Nephron progenitor cell (in vitro differentiated cells): ENCODE measurements at regions not wholly inside any gene's neighbourhood (a gene's known extent, or its start where the extent isn't known, plus 50 kb on each side); places are given as distances from the start of the nearest gene placed in this dataset.

Source experiments
- DNase-seq: peaks from one replicate; pipeline ENCODE4 v3.0.0; 2021
- H3K27ac Mint-ChIP-seq: 2 replicates; pipeline ENCODE4 v1.8.0; 2021; ENCODE audit warnings: mild to moderate bottlenecking, moderate library complexity, mixed read lengths
- H3K27me3 Mint-ChIP-seq: 2 replicates; pipeline ENCODE4 v1.8.0; 2021; ENCODE audit warnings: mild to moderate bottlenecking, low read depth, mixed read lengths; ENCODE audit not compliant: poor library complexity
- H3K36me3 Mint-ChIP-seq: 2 replicates; pipeline ENCODE4 v1.8.0; 2021; ENCODE audit warnings: low read depth, mixed read lengths
- H3K4me1 Mint-ChIP-seq: 2 replicates; pipeline ENCODE4 v1.8.0; 2021; ENCODE audit warnings: mixed read lengths
- H3K4me3 Mint-ChIP-seq: 2 replicates; pipeline ENCODE4 v1.8.0; 2021; ENCODE audit warnings: mild to moderate bottlenecking, moderate library complexity, mixed read lengths
- H3K9me3 Mint-ChIP-seq: 2 replicates; pipeline ENCODE4 v1.8.0; 2021; ENCODE audit warnings: mild to moderate bottlenecking, moderate library complexity, mixed read lengths
- TF ChIP-seq, protein P1 (sequence below): fragments of 200-600 bp; sonication (generic); IDR thresholded peaks from 2 replicates; pipeline ENCODE4 v1.5.0; 2021; ENCODE audit warnings: antibody characterized with exemption

DNA sequence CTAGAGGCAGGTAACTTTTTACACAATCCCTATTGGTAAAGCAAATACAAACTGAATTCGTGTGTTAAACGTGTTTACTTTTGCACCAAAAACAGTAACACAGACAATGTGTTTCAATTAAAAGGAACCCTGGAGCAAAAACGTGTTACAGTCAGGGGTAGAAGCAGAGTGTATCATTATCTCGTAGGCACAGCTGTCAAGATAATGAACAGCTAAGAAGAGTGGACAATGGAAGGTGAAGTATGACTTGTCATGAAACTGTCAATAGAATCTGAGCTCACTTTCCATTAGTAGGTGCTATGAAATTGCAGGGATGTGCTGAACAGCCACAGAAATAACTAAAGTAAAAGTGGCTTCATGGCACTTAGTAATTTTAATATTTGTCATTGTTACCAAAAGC lies 1229.8 kb upstream of the WWC1 start:
- no peaks in the 10 kb centered on the region for H3K36me3 Mint-ChIP-seq
- H3K9me3 Mint-ChIP-seq = no peaks in the 10 kb centered on the region

GRCh38 chr5:167063116-167063515 lies 1228.3 kb upstream of the WWC1 start:
- Mint-ChIP-seq H3K9me3 (no peaks in the 10 kb centered on the region), H3K27me3 (no peaks in the 10 kb centered on the region), H3K4me1 (peaks cover 16% of the 10 kb centered on the region), H3K4me3 (no peak overlapping the region), H3K27ac (no peak overlapping the region), H3K36me3 (no peaks in the 10 kb centered on the region)
- no peak for DNase-seq
- TF ChIP-seq, protein P1, sequence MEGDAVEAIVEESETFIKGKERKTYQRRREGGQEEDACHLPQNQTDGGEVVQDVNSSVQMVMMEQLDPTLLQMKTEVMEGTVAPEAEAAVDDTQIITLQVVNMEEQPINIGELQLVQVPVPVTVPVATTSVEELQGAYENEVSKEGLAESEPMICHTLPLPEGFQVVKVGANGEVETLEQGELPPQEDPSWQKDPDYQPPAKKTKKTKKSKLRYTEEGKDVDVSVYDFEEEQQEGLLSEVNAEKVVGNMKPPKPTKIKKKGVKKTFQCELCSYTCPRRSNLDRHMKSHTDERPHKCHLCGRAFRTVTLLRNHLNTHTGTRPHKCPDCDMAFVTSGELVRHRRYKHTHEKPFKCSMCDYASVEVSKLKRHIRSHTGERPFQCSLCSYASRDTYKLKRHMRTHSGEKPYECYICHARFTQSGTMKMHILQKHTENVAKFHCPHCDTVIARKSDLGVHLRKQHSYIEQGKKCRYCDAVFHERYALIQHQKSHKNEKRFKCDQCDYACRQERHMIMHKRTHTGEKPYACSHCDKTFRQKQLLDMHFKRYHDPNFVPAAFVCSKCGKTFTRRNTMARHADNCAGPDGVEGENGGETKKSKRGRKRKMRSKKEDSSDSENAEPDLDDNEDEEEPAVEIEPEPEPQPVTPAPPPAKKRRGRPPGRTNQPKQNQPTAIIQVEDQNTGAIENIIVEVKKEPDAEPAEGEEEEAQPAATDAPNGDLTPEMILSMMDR = no peak

More for the DNA sequence above, 1229.8 kb upstream of the WWC1 start:
- Mint-ChIP-seq H3K27ac (no peak overlapping the region), H3K4me1 (peaks cover 16% of the 10 kb centered on the region), H3K27me3 (no peaks in the 10 kb centered on the region), H3K4me3 (no peak overlapping the region)
- TF ChIP-seq, protein P1 = no peak
- no peak for DNase-seq

- no peak for DNase-seq
- Mint-ChIP-seq H3K4me3 (no peak overlapping the region), H3K27me3 (no peaks in the 10 kb centered on the region), H3K4me1 (peaks cover 11% of the 10 kb centered on the region), H3K9me3 (no peaks in the 10 kb centered on the region), H3K36me3 (no peaks in the 10 kb centered on the region), H3K27ac (no peak overlapping the region)
- TF ChIP-seq, protein P1 = no peak
These were observed 1227.7 kb upstream of the WWC1 start for GRCh38 chr5:167063788-167064187.

DNA sequence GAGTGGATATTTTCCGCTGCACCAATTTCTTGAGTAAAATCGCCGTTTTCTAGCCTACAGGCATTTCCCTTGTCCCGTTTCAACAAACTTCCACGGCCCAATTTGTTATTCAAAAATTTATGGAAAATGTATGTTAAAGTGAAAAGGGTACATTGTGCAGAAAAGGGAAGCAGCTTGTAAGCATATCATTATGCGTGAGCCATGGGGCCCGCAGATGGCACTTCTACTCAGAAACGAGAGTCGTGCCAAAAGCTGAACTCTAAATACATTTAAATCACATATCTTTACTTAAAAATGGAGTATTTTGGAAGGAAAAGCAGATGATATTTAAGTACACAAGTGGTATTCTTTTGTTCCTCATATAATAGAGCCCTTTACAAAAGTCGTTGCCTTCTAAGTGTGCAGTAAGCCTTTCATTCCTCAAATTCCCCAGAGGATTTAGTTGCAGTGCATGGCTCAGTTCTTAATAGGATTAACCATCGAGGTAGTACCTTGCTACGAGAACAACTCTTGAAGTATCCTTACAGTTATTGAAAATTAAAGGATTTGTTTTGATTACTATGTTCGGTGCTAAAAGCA lies 1227.2 kb upstream of the WWC1 start:
- TF ChIP-seq, protein P1 = no peak
- no peaks in the 10 kb centered on the region for H3K9me3 Mint-ChIP-seq
- H3K4me1 Mint-ChIP-seq = peaks cover 11% of the 10 kb centered on the region
- H3K4me3 Mint-ChIP-seq = no peak overlapping the region
- no peak for DNase-seq
- H3K27ac Mint-ChIP-seq = no peak overlapping the region
- H3K36me3 Mint-ChIP-seq = no peaks in the 10 kb centered on the region
- no peaks in the 10 kb centered on the region for H3K27me3 Mint-ChIP-seq

DNA sequence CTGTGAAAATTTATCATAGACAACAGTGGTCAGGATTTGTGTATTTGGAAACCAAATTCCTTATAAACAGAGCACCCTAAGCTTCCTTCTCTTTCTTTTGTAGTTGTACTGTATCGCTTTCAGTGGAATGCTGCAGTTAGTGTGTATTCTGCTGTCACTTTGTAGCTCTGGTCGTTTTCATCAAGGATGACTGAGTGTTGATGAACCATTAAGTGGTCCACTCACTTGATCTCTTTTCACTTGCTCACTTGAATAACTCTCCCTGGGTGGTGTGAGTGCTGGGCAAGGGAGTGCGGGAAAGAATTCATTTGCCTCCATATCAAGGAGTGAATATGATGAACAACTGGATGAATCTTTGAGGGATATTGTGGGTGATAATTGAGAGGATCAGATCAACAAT lies 1225.7 kb upstream of the WWC1 start:
- Mint-ChIP-seq H3K27ac (no peak overlapping the region), H3K4me1 (peaks cover 11% of the 10 kb centered on the region)
- DNase-seq = no peak

More for the DNA sequence above, 1225.7 kb upstream of the WWC1 start:
- Mint-ChIP-seq H3K36me3 (no peaks in the 10 kb centered on the region), H3K9me3 (no peaks in the 10 kb centered on the region), H3K4me3 (no peak overlapping the region), H3K27me3 (no peaks in the 10 kb centered on the region)
- TF ChIP-seq, protein P1 = no peak
